GM20431 (cell line): ENCODE measurements at regions not wholly inside any gene's neighbourhood (a gene's known extent, or its start where the extent isn't known, plus 50 kb on each side); places are given as distances from the start of the nearest gene placed in this dataset.

Experiments used
- in situ Hi-C: fragments of 300-500 bp; cut with MseI, MboI; formaldehyde crosslinking; loops from one replicate; pipeline ENCODE4 v1.15.0; 2020; ENCODE audit warnings: low sequenced_read_pairs; ENCODE audit not compliant: unreplicated experiment

GRCh38 chr9:17846948-17847655 is 268.2 kb downstream of the SH3GL2 start:
- in situ Hi-C loops = no loop called here

- in situ Hi-C loops = no loop called here
These were observed 269.0 kb downstream of the SH3GL2 start for GRCh38 chr9:17847908-17848307.

GRCh38 chr9:17852108-17852507 is 273.2 kb downstream of the SH3GL2 start:
- in situ Hi-C loops = no loop called here

GRCh38 chr9:17854487-17854886 is 275.6 kb downstream of the SH3GL2 start:
- in situ Hi-C loops = no loop called here

GRCh38 chr9:17856995-17857394 is 278.1 kb downstream of the SH3GL2 start:
- in situ Hi-C loops = no loop called here

- in situ Hi-C loops = no loop called here
These were observed 280.4 kb downstream of the SH3GL2 start for GRCh38 chr9:17859228-17859627.

GRCh38 chr9:17859987-17860386 is 281.1 kb downstream of the SH3GL2 start:
- in situ Hi-C loops = no loop called here

- in situ Hi-C loops = no loop called here
These were observed 283.2 kb downstream of the SH3GL2 start for GRCh38 chr9:17862101-17862500.

- in situ Hi-C loops = no loop called here
These were observed 283.8 kb downstream of the SH3GL2 start for GRCh38 chr9:17862629-17863028.

- in situ Hi-C loops = no loop called here
These were observed 284.5 kb downstream of the SH3GL2 start for GRCh38 chr9:17863213-17863883.

GRCh38 chr9:17863924-17864323 is 285.1 kb downstream of the SH3GL2 start:
- in situ Hi-C loops = no loop called here

- in situ Hi-C loops = no loop called here
These were observed 286.1 kb downstream of the SH3GL2 start for GRCh38 chr9:17864951-17865350.

GRCh38 chr9:17865881-17866280 is 287.0 kb downstream of the SH3GL2 start:
- in situ Hi-C loops = no loop called here

- in situ Hi-C loops = no loop called here
These were observed 291.9 kb downstream of the SH3GL2 start for GRCh38 chr9:17870722-17871121.

GRCh38 chr9:17871213-17871890 is 292.5 kb downstream of the SH3GL2 start:
- in situ Hi-C loops = no loop called here

GRCh38 chr9:17875886-17876285 is 297.0 kb downstream of the SH3GL2 start:
- in situ Hi-C loops = no loop called here

GRCh38 chr9:17876687-17877086 is 297.8 kb downstream of the SH3GL2 start:
- in situ Hi-C loops = no loop called here

GRCh38 chr9:17878810-17879370 is 300.0 kb downstream of the SH3GL2 start:
- in situ Hi-C loops = no loop called here

GRCh38 chr9:17881371-17881770 is 302.5 kb downstream of the SH3GL2 start:
- in situ Hi-C loops = no loop called here

- in situ Hi-C loops = no loop called here
These were observed 304.1 kb downstream of the SH3GL2 start for GRCh38 chr9:17882688-17883594.
